Gastrocnemius medialis (tissue), 4 donors: ENCODE measurements at regions not wholly inside any gene's neighbourhood (a gene's known extent, or its start where the extent isn't known, plus 50 kb on each side); places are given as distances from the start of the nearest gene placed in this dataset.

Source experiments
- CTCF ChIP-seq, 5 experiments: fragments of 450-650 bp in 3 of 5; fragments of 200-600 bp in 2 of 5; sonication (generic) in 2 of 5; IDR thresholded peaks in 4 of 5; conservative IDR thresholded peaks in 1 of 5; 1 replicate in 4 of 5; 2 replicates in 1 of 5; pipeline ENCODE4 v1.5.1; 2016 to 2019; ENCODE audit warnings: antibody characterized with exemption in 5 of 5, mild to moderate bottlenecking in 3 of 5, moderate library complexity in 3 of 5
- POLR2A ChIP-seq, 2 donors: fragments of 450-650 bp; IDR thresholded peaks; one replicate each; pipeline ENCODE4 v1.6.1; 2017; ENCODE audit warnings: antibody characterized with exemption in 2 of 2, mild to moderate bottlenecking in 2 of 2, moderate library complexity in 2 of 2

GRCh38 chr7:97246317-97246716, 128.8 kb downstream of the SDHAF3 start:
- TF ChIP-seq CTCF (IDR thresholded peaks at IDR 0.05 in 4 of 5, conservative IDR thresholded peaks at IDR 0.05 in 1 of 5) (no peak), POLR2A (IDR thresholded peaks at IDR 0.05) (no peak)
